Fibroblast of mammary gland (primary cell): ENCODE measurements at regions not wholly inside any gene's neighbourhood (a gene's known extent, or its start where the extent isn't known, plus 50 kb on each side); places are given as distances from the start of the nearest gene placed in this dataset.

ENCODE experiments used
- DNase-seq: peaks from one replicate; pipeline ENCODE4 v3.0.0-alpha.2; 2010; ENCODE audit warnings: low read depth
- H3K4me3 ChIP-seq: 2 replicates; pipeline ENCODE4 v1.5.1; 2011; ENCODE audit warnings: low read depth, mild to moderate bottlenecking, low read length, moderate library complexity; ENCODE audit not compliant: control insufficient read depth
- CTCF ChIP-seq: conservative IDR thresholded peaks from 2 replicates; pipeline ENCODE4 v1.5.1; 2011; ENCODE audit warnings: low read depth, low read length, inconsistent platforms; ENCODE audit not compliant: control insufficient read depth, insufficient read depth

DNA sequence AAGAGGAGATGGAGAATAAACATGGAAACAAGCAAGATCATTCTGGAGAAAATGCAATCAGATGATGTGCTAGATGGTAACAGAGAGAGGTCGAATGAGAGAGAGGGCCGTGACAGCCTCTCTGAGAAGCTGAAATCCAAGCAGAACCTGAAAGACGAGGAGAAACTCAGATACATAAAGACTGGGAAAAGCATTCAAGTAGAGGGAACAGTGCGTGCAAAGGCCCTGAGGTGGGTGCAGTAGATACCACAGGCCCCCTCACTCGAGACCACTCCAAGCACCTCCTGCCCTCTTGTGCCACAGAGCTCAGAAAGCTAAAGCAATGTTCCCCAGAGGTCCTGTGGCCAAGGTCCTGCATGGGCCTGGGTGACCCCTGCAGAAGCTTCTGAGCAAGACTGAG, 54.8 kb upstream of the DLK1 start:
- no peak for TF ChIP-seq CTCF
- no peak for DNase-seq
- no peak overlapping the region for H3K4me3 ChIP-seq

- TF ChIP-seq CTCF, result no peak
Measured at GRCh38 chr14:100673085-100673806, 53.4 kb upstream of the DLK1 start.

DNA sequence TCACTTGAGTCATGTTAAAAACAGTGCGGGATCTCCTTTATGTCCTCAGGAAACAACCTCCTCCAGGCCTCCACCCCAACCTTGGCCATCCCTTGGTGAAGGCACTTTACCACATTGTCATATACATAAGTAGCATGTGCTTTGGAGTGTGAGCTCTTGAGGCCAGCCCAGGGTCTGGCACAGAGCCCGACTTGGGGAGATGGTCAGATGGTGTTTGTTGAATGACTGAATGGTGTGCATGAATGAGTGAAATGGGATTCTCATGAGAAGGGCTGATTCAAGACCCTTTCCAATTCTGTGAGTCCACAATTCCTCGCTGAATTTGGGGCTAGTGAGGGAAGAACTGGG, 52.9 kb upstream of the DLK1 start:
- DNase-seq, result no peak
- no peak overlapping the region for H3K4me3 ChIP-seq
- no peak for TF ChIP-seq CTCF

More at GRCh38 chr14:100673085-100673806, 53.4 kb upstream of the DLK1 start:
- H3K4me3 ChIP-seq, result no peak overlapping the region
- DNase-seq, result no peak

GRCh38 chr14:100674428-100674827, 52.3 kb upstream of the DLK1 start:
- no peak for TF ChIP-seq CTCF
- no peak overlapping the region for H3K4me3 ChIP-seq
- no peak for DNase-seq

DNA sequence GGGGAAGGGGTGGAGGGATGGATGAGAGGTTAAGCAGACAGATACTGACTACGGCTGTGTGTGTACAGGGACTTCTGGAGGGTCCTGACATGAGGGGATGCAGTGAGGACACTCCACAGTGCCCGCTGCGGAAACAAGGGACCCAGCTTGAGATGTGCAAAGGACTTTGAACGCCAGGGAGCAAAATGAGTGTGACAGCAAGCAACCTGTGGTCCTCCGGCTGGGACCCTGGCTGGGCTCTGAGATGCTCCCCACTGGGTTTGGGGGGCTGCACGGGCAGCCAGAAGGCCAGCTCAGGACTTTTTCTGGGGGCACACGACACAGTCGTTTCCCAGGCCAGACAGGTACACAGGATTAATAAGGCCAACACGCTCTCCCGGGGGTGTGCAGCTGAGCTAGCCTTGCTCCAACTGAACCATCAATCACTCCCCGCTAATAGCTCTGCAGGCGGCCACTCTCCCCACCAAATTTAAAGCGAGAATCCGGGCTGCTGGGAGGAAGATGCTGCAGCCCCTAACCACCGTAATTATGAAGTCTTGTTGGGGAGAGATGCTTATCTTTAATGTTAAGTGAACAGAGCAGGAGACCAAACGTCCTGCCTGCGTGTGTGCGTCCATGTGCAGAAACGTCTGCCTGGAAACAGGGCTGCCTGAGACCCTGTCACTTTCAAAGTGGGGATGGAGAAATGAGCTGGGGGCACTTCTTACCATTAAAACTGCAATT, 51.6 kb upstream of the DLK1 start:
- no peak for DNase-seq
- no peak for TF ChIP-seq CTCF
- H3K4me3 ChIP-seq, result no peak overlapping the region

GRCh38 chr14:100675699-100676684, 50.7 kb upstream of the DLK1 start:
- DNase-seq, result no peak
- TF ChIP-seq CTCF, result no peak
- no peak overlapping the region for H3K4me3 ChIP-seq
